Astrocyte (in vitro differentiated cells and primary cell): ENCODE measurements at regions not wholly inside any gene's neighbourhood (a gene's known extent, or its start where the extent isn't known, plus 50 kb on each side); places are given as distances from the start of the nearest gene placed in this dataset.
A peak's percentile ranks its signal among the peaks of the same experiment; 100 is the strongest.

Source experiments
- DNase-seq: peaks from one replicate; pipeline ENCODE4 v3.0.0-alpha.2; 2010; ENCODE audit warnings: low read depth
- FAIRE-seq: peaks from 2 replicates; lab custom pipeline; 2011; peaks lifted over from hg19 to GRCh38; lab: Jason Lieb, UNC
- H2AFZ ChIP-seq: 2 replicates; pipeline ENCODE4 v1.6.0; 2012; ENCODE audit warnings: low read depth, low read length, inconsistent platforms
- H3K27ac ChIP-seq: 2 replicates; pipeline ENCODE4 v1.5.1; 2011; ENCODE audit warnings: low read depth, low read length, inconsistent platforms
- H3K27me3 ChIP-seq: 2 replicates; pipeline ENCODE4 v1.6.0; 2011; ENCODE audit warnings: low read length, inconsistent platforms; ENCODE audit not compliant: insufficient read depth
- H3K36me3 ChIP-seq: 2 replicates; pipeline ENCODE4 v1.5.1; 2011; ENCODE audit warnings: low read length, inconsistent platforms; ENCODE audit not compliant: insufficient read depth
- H3K4me1 ChIP-seq: 2 replicates; pipeline ENCODE4 v1.5.1; 2011; ENCODE audit warnings: low read length, inconsistent platforms; ENCODE audit not compliant: insufficient read depth
- H3K4me2 ChIP-seq: 2 replicates; pipeline ENCODE4 v1.6.0; 2012; ENCODE audit warnings: low read length, inconsistent platforms
- H3K4me3 ChIP-seq: 2 replicates; pipeline ENCODE4 v1.5.1; 2011; ENCODE audit warnings: low read depth, mild to moderate bottlenecking, low read length, inconsistent platforms; ENCODE audit not compliant: insufficient read depth
- H3K79me2 ChIP-seq: 2 replicates; pipeline ENCODE4 v1.6.0; 2012; ENCODE audit warnings: mild to moderate bottlenecking, low read length, inconsistent platforms; ENCODE audit not compliant: insufficient read depth
- H3K9ac ChIP-seq: 2 replicates; pipeline ENCODE4 v1.6.0; 2012; ENCODE audit warnings: mild to moderate bottlenecking, low read length, inconsistent platforms
- H3K9me3 ChIP-seq: 2 replicates; pipeline ENCODE4 v1.5.1; 2012; ENCODE audit warnings: low read depth, mild to moderate bottlenecking, low read length, inconsistent platforms; ENCODE audit not compliant: insufficient read depth
- H4K20me1 ChIP-seq: 2 replicates; pipeline ENCODE4 v1.6.0; 2012; ENCODE audit warnings: low read length, inconsistent platforms; ENCODE audit not compliant: insufficient read depth
- H3K27ac Mint-ChIP-seq: one replicate; pipeline ENCODE4 v1.8.0; 2021; ENCODE audit warnings: mild to moderate bottlenecking, mixed read lengths; ENCODE audit not compliant: unreplicated experiment
- H3K27me3 Mint-ChIP-seq: one replicate; pipeline ENCODE4 v1.8.0; 2021; ENCODE audit warnings: low read depth, mixed read lengths; ENCODE audit not compliant: unreplicated experiment
- H3K36me3 Mint-ChIP-seq: one replicate; pipeline ENCODE4 v1.8.0; 2021; ENCODE audit warnings: low read depth, mixed read lengths; ENCODE audit not compliant: unreplicated experiment
- H3K4me1 Mint-ChIP-seq: one replicate; pipeline ENCODE4 v1.8.0; 2021; ENCODE audit warnings: low read depth, mixed read lengths; ENCODE audit not compliant: unreplicated experiment
- H3K4me3 Mint-ChIP-seq: one replicate; pipeline ENCODE4 v1.8.0; 2021; ENCODE audit warnings: mild to moderate bottlenecking, moderate library complexity, mixed read lengths; ENCODE audit not compliant: unreplicated experiment
- H3K9me3 Mint-ChIP-seq: one replicate; pipeline ENCODE4 v1.8.0; 2021; ENCODE audit warnings: mild to moderate bottlenecking, mixed read lengths; ENCODE audit not compliant: unreplicated experiment
- CTCF ChIP-seq: IDR thresholded peaks from 2 replicates; pipeline ENCODE4 v1.5.1; 2011; ENCODE audit warnings: low read depth, mild to moderate bottlenecking, inconsistent platforms, low read length, moderate library complexity; ENCODE audit not compliant: insufficient read depth
- EZH2 ChIP-seq: IDR thresholded peaks from 2 replicates; pipeline ENCODE4 v1.6.1; 2012; ENCODE audit warnings: mild to moderate bottlenecking, low read length, inconsistent platforms; ENCODE audit not compliant: insufficient read depth

DNA sequence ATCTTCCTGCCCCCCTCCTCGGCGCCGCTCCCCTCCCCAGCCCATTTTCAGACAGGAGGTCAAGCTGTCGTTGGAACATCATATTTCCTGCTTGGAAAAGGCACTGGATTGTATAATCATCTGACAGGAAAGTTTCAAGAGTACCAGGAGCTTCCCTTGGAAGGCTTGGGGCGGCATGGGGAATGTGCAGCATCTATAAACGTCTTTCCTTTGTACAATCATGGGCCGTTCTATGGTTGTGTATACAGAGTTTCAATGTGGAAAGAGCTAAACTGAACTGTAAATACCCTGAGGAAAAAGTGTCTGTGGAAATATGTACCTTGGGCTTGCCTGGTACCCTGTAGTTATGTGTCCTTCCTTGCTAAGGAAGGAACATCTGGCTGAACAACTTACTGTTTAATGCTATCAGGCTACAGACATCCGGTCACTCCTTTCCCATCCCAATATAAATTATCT, 368.1 kb upstream of the ADGRL2 start:
- Mint-ChIP-seq H3K27ac (no peak overlapping the region), H3K36me3 (no peaks in the 10 kb centered on the region), H3K27me3 (no peaks in the 10 kb centered on the region), H3K9me3 (no peaks in the 10 kb centered on the region), H3K4me1 (peaks cover 31% of the 10 kb centered on the region), H3K4me3 (no peak overlapping the region)
- Histone ChIP-seq H3K9ac (no peak overlapping the region), H4K20me1 (no peaks in the 10 kb centered on the region), H2AFZ (no peak overlapping the region), H3K4me3 (no peak overlapping the region), H3K4me2 (no peak overlapping the region), H3K27me3 (no peaks in the 10 kb centered on the region), H3K4me1 (no peaks in the 10 kb centered on the region), H3K27ac (no peak overlapping the region), H3K36me3 (no peaks in the 10 kb centered on the region), H3K9me3 (no peaks in the 10 kb centered on the region), H3K79me2 (no peaks in the 10 kb centered on the region)
- no peak for DNase-seq
- no peak for TF ChIP-seq EZH2
- TF ChIP-seq CTCF = no peak
- FAIRE-seq = no peak

- Mint-ChIP-seq H3K27me3 (no peaks in the 10 kb centered on the region), H3K4me3 (no peak overlapping the region), H3K9me3 (no peaks in the 10 kb centered on the region), H3K36me3 (no peaks in the 10 kb centered on the region), H3K27ac (peak overlapping the region; percentile 8), H3K4me1 (peaks cover 28% of the 10 kb centered on the region)
- DNase-seq (no peak), FAIRE-seq (no peak)
- Histone ChIP-seq H3K4me2 (no peak overlapping the region), H3K9ac (no peak overlapping the region), H3K27ac (no peak overlapping the region), H3K36me3 (no peaks in the 10 kb centered on the region), H3K27me3 (no peaks in the 10 kb centered on the region), H3K9me3 (no peaks in the 10 kb centered on the region), H2AFZ (no peak overlapping the region), H3K79me2 (no peaks in the 10 kb centered on the region), H3K4me1 (no peaks in the 10 kb centered on the region), H4K20me1 (no peaks in the 10 kb centered on the region), H3K4me3 (no peak overlapping the region)
- TF ChIP-seq EZH2 = no peak
- no peak for TF ChIP-seq CTCF
Observed at GRCh38 chr1:81432059-81432458, 368.7 kb upstream of the ADGRL2 start.

DNA sequence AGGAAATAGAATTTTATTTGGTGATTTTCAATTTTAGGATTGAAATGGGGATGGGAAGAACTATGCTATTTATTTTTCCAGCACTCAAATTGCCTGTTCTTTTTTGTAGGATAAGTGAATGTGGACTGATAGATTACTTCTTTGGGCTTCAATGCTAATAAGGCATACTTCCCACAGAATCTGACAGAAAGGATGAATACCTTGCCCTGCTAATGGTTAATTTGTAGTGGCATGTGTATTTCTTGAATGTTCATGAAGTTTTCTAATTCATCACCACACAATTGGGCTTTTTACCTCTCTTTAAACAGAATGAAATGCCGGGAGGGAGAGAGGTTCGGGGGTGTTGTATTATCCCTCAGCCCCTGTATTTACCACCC, 369.1 kb upstream of the ADGRL2 start:
- Histone ChIP-seq H3K27me3 (no peaks in the 10 kb centered on the region), H3K27ac (no peak overlapping the region), H3K9me3 (no peaks in the 10 kb centered on the region), H3K4me3 (no peak overlapping the region), H4K20me1 (no peaks in the 10 kb centered on the region), H2AFZ (no peak overlapping the region), H3K36me3 (no peaks in the 10 kb centered on the region), H3K4me2 (no peak overlapping the region), H3K4me1 (no peaks in the 10 kb centered on the region), H3K9ac (no peak overlapping the region), H3K79me2 (no peaks in the 10 kb centered on the region)
- Mint-ChIP-seq H3K4me1 (peaks cover 28% of the 10 kb centered on the region), H3K27ac (peak overlapping the region; percentile 59), H3K36me3 (no peaks in the 10 kb centered on the region), H3K9me3 (no peaks in the 10 kb centered on the region), H3K4me3 (no peak overlapping the region), H3K27me3 (no peaks in the 10 kb centered on the region)
- TF ChIP-seq CTCF = no peak
- TF ChIP-seq EZH2 = no peak
- DNase-seq (no peak), FAIRE-seq (no peak)
